ENCODE measurements at regions not wholly inside any gene's neighbourhood (a gene's known extent, or its start where the extent isn't known, plus 50 kb on each side); places are given as distances from the start of the nearest gene placed in this dataset.

DNA sequence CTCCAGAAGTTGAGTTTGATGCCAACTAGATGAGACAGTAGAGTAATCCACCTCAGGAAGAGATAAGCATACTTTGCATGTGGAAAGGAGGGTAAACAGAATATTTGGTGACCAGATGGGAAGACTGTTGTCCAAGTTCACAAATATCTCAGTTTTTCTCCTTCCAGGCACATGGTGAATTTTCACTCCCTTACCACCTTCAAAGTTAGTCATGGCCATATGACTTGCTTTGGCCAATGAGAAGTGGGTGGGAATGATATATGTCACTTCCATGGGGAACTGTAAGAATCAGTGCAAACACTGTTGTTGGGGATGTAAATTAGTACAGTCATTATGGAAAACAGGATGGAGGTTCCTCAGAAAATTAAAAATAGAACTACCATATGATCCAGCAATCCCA lies 105.8 kb downstream of the SPATA19 start:
- no peak overlapping the region for H3K4me2 ChIP-seq (ENCODE audit: low read length)
- no peak overlapping the region for H2AFZ ChIP-seq (ENCODE audit: low read length)
- no peaks in the 10 kb centered on the region for H3F3A ChIP-seq (ENCODE audit: low read length, unreplicated experiment)
- H3K36me3 ChIP-seq (ENCODE audit: low read depth, low read length) = no peaks in the 10 kb centered on the region
- CTCF ChIA-PET = no interaction called here
- no peak overlapping the region for H3K9ac ChIP-seq (ENCODE audit: low read length)
- no peak for ATAC-seq
- H3K4me1 ChIP-seq (ENCODE audit: insufficient read depth, low read length) = no peaks in the 10 kb centered on the region
- H4K20me1 ChIP-seq (ENCODE audit: low read length) = no peaks in the 10 kb centered on the region
- DNase-seq = no peak
- no TSS peak for BruUV-seq (replicated peaks)
- intact Hi-C loops (cut with micrococcal nuclease) = no loop called here
- H3K9me3 ChIP-seq (ENCODE audit: low read length) = peaks cover 24% of the 10 kb centered on the region; the same call in 1 of the 2 replicates
- no peaks in the 10 kb centered on the region for H3K79me2 ChIP-seq (ENCODE audit: low read length)
- H3K9me2 ChIP-seq (replicated peaks; ENCODE audit: low read length) = no peaks in the 10 kb centered on the region
- H3K27ac ChIP-seq (ENCODE audit: low read length) = no peak overlapping the region
- TF ChIP-seq, protein P1, sequence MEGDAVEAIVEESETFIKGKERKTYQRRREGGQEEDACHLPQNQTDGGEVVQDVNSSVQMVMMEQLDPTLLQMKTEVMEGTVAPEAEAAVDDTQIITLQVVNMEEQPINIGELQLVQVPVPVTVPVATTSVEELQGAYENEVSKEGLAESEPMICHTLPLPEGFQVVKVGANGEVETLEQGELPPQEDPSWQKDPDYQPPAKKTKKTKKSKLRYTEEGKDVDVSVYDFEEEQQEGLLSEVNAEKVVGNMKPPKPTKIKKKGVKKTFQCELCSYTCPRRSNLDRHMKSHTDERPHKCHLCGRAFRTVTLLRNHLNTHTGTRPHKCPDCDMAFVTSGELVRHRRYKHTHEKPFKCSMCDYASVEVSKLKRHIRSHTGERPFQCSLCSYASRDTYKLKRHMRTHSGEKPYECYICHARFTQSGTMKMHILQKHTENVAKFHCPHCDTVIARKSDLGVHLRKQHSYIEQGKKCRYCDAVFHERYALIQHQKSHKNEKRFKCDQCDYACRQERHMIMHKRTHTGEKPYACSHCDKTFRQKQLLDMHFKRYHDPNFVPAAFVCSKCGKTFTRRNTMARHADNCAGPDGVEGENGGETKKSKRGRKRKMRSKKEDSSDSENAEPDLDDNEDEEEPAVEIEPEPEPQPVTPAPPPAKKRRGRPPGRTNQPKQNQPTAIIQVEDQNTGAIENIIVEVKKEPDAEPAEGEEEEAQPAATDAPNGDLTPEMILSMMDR (conservative IDR thresholded peaks at IDR 0.05; ENCODE audit: low read depth, low read length) = no peak
- TF ChIP-seq EZH2 (IDR thresholded peaks at IDR 0.05; ENCODE audit: low read length, unreplicated experiment) = no peak
- TF ChIP-seq EZH2phosphoT487 (IDR thresholded peaks at IDR 0.05; ENCODE audit: borderline replicate concordance, low read length) = no peak
- no peaks in the 10 kb centered on the region for H3K27me3 ChIP-seq (ENCODE audit: low read length)
- H3K4me3 ChIP-seq (ENCODE audit: low read length) = no peak overlapping the region
- POLR2A ChIA-PET (ENCODE audit: unreplicated experiment) = no interaction called here

DNA sequence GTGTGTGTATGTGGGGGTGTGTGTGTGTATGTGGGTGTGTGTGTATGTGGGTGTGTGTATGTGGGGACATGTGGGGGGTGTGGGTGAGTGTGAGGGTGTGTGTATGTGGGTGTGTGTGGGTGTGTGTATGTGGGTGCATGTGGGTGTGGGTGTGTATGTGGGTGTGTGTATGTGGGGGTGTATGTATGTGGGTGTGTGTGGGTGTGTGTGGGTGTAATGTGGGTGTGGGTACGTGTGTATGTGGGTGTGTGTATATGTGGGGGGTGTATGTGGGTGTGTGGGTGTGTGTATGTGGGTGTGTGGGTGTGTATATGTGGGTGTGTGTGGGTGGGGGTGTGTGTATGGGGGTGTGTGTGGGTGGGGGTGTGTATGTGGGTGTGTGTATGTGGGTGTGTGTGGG lies 106.7 kb downstream of the SPATA19 start:
- Histone ChIP-seq H3K36me3 (ENCODE audit: low read depth, low read length) (no peaks in the 10 kb centered on the region), H3K9me2 (replicated peaks; ENCODE audit: low read length) (no peaks in the 10 kb centered on the region), H3K4me2 (ENCODE audit: low read length) (no peak overlapping the region), H2AFZ (ENCODE audit: low read length) (no peak overlapping the region), H3K9ac (ENCODE audit: low read length) (no peak overlapping the region), H3K79me2 (ENCODE audit: low read length) (no peaks in the 10 kb centered on the region), H3F3A (ENCODE audit: low read length, unreplicated experiment) (no peaks in the 10 kb centered on the region), H3K4me3 (ENCODE audit: low read length) (no peak overlapping the region), H3K4me1 (ENCODE audit: insufficient read depth, low read length) (no peaks in the 10 kb centered on the region), H3K27me3 (ENCODE audit: low read length) (no peaks in the 10 kb centered on the region), H4K20me1 (ENCODE audit: low read length) (no peaks in the 10 kb centered on the region), H3K27ac (ENCODE audit: low read length) (no peak overlapping the region), H3K9me3 (ENCODE audit: low read length) (peaks cover 30% of the 10 kb centered on the region)
- ATAC-seq (no peak), DNase-seq (no peak)
- no TSS peak for BruUV-seq (replicated peaks)
- POLR2A ChIA-PET (ENCODE audit: unreplicated experiment) = no interaction called here
- CTCF ChIA-PET = no interaction called here
- intact Hi-C loops (cut with micrococcal nuclease) = no loop called here
- no peak for TF ChIP-seq EZH2phosphoT487 (IDR thresholded peaks at IDR 0.05; ENCODE audit: borderline replicate concordance, low read length)
- no peak for TF ChIP-seq EZH2 (IDR thresholded peaks at IDR 0.05; ENCODE audit: low read length, unreplicated experiment)
- TF ChIP-seq, protein P1 (conservative IDR thresholded peaks at IDR 0.05; ENCODE audit: low read depth, low read length) = no peak

DNA sequence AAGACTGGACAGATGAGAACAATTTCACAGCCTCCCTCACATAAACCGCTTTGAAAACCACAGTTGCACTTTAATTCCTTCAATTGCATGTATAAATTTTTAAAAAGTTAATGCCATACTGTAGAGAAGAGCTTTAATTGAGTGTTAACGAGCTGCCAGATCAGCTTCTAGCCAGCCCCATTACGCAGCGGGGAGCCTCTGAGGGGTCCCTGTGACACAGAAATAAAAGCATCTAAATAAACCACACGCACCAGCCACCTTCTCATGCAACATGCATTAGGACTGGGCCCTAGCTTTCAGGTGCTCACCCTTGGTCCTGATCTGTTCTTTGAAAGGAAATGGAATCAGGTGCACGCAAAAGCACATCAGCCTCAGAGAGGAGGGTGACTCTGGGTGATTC lies 111.7 kb downstream of the SPATA19 start:
- Histone ChIP-seq H3K9ac (ENCODE audit: low read length) (no peak overlapping the region), H3K9me2 (replicated peaks; ENCODE audit: low read length) (no peaks in the 10 kb centered on the region), H3K36me3 (ENCODE audit: low read depth, low read length) (no peaks in the 10 kb centered on the region), H2AFZ (ENCODE audit: low read length) (no peak overlapping the region), H3K4me1 (ENCODE audit: insufficient read depth, low read length) (no peaks in the 10 kb centered on the region), H3K9me3 (ENCODE audit: low read length) (peaks cover 35% of the 10 kb centered on the region), H3K4me2 (ENCODE audit: low read length) (no peak overlapping the region), H3F3A (ENCODE audit: low read length, unreplicated experiment) (no peaks in the 10 kb centered on the region), H3K27me3 (ENCODE audit: low read length) (no peaks in the 10 kb centered on the region; the same call in 1 of the 2 replicates), H3K4me3 (ENCODE audit: low read length) (no peak overlapping the region), H3K79me2 (ENCODE audit: low read length) (no peaks in the 10 kb centered on the region), H3K27ac (ENCODE audit: low read length) (no peak overlapping the region), H4K20me1 (ENCODE audit: low read length) (no peaks in the 10 kb centered on the region)
- intact Hi-C loops (cut with micrococcal nuclease) = no loop called here
- ATAC-seq = no peak
- no peak for DNase-seq
- no TSS peak for BruUV-seq (replicated peaks)
- no peak for TF ChIP-seq EZH2phosphoT487 (IDR thresholded peaks at IDR 0.05; ENCODE audit: borderline replicate concordance, low read length)
- TF ChIP-seq EZH2 (IDR thresholded peaks at IDR 0.05; ENCODE audit: low read length, unreplicated experiment) = no peak
- TF ChIP-seq, protein P1 (conservative IDR thresholded peaks at IDR 0.05; ENCODE audit: low read depth, low read length) = no peak
- POLR2A ChIA-PET (ENCODE audit: unreplicated experiment) = no interaction called here
- CTCF ChIA-PET = no interaction called here
